ENCODE measurements at regions not wholly inside any gene's neighbourhood (a gene's known extent, or its start where the extent isn't known, plus 50 kb on each side); places are given as distances from the start of the nearest gene placed in this dataset.

- Mint-ChIP-seq H3K9me3 (ENCODE audit: unreplicated experiment) (no peaks in the 10 kb centered on the region), H3K27ac (ENCODE audit: unreplicated experiment) (no peak overlapping the region), H3K36me3 (ENCODE audit: low read depth, unreplicated experiment) (no peaks in the 10 kb centered on the region), H3K4me1 (ENCODE audit: unreplicated experiment) (no peaks in the 10 kb centered on the region), H3K4me3 (ENCODE audit: unreplicated experiment) (no peak overlapping the region), H3K27me3 (ENCODE audit: unreplicated experiment) (no peaks in the 10 kb centered on the region)
- DNase-seq (ENCODE audit: low spot score): no peak
- no peak for TF ChIP-seq CTCF (IDR thresholded peaks at IDR 0.05; ENCODE audit: unreplicated experiment)
These were observed 130.0 kb upstream of the UST start for GRCh38 chr6:148616841-148617240.

- Mint-ChIP-seq H3K36me3 (ENCODE audit: low read depth, unreplicated experiment) (no peaks in the 10 kb centered on the region), H3K27ac (ENCODE audit: unreplicated experiment) (no peak overlapping the region), H3K9me3 (ENCODE audit: unreplicated experiment) (no peaks in the 10 kb centered on the region), H3K4me1 (ENCODE audit: unreplicated experiment) (no peaks in the 10 kb centered on the region), H3K27me3 (ENCODE audit: unreplicated experiment) (no peaks in the 10 kb centered on the region), H3K4me3 (ENCODE audit: unreplicated experiment) (no peak overlapping the region)
- DNase-seq (ENCODE audit: low spot score): no peak
- TF ChIP-seq CTCF (IDR thresholded peaks at IDR 0.05; ENCODE audit: unreplicated experiment): no peak
These were observed 129.3 kb upstream of the UST start for GRCh38 chr6:148617530-148617929.

- Mint-ChIP-seq H3K4me1 (ENCODE audit: unreplicated experiment) (no peaks in the 10 kb centered on the region), H3K4me3 (ENCODE audit: unreplicated experiment) (no peak overlapping the region), H3K36me3 (ENCODE audit: low read depth, unreplicated experiment) (no peaks in the 10 kb centered on the region), H3K9me3 (ENCODE audit: unreplicated experiment) (no peaks in the 10 kb centered on the region), H3K27ac (ENCODE audit: unreplicated experiment) (no peak overlapping the region), H3K27me3 (ENCODE audit: unreplicated experiment) (no peaks in the 10 kb centered on the region)
- no peak for TF ChIP-seq CTCF (IDR thresholded peaks at IDR 0.05; ENCODE audit: unreplicated experiment)
- no peak for DNase-seq (ENCODE audit: low spot score)
These were observed 126.9 kb upstream of the UST start for GRCh38 chr6:148619891-148620290.

GRCh38 chr6:148620579-148621298 is 126.1 kb upstream of the UST start:
- no peaks in the 10 kb centered on the region for H3K27me3 Mint-ChIP-seq (ENCODE audit: unreplicated experiment)
- H3K4me3 Mint-ChIP-seq (ENCODE audit: unreplicated experiment): no peak overlapping the region
- no peaks in the 10 kb centered on the region for H3K36me3 Mint-ChIP-seq (ENCODE audit: low read depth, unreplicated experiment)
- no peaks in the 10 kb centered on the region for H3K4me1 Mint-ChIP-seq (ENCODE audit: unreplicated experiment)
- TF ChIP-seq CTCF (IDR thresholded peaks at IDR 0.05; ENCODE audit: unreplicated experiment): no peak
- no peaks in the 10 kb centered on the region for H3K9me3 Mint-ChIP-seq (ENCODE audit: unreplicated experiment)
- H3K27ac Mint-ChIP-seq (ENCODE audit: unreplicated experiment): no peak overlapping the region
- no peak for DNase-seq (ENCODE audit: low spot score)

GRCh38 chr6:148625609-148626008 is 121.2 kb upstream of the UST start:
- Mint-ChIP-seq H3K27ac (ENCODE audit: unreplicated experiment) (no peak overlapping the region), H3K9me3 (ENCODE audit: unreplicated experiment) (no peaks in the 10 kb centered on the region), H3K4me3 (ENCODE audit: unreplicated experiment) (no peak overlapping the region), H3K36me3 (ENCODE audit: low read depth, unreplicated experiment) (no peaks in the 10 kb centered on the region), H3K27me3 (ENCODE audit: unreplicated experiment) (no peaks in the 10 kb centered on the region), H3K4me1 (ENCODE audit: unreplicated experiment) (peaks cover 3% of the 10 kb centered on the region)
- DNase-seq (ENCODE audit: low spot score): no peak
- no peak for TF ChIP-seq CTCF (IDR thresholded peaks at IDR 0.05; ENCODE audit: unreplicated experiment)

Data from endothelial cell (in vitro differentiated cells).